Coronary artery (tissue), 2 donors: ENCODE measurements at regions not wholly inside any gene's neighbourhood (a gene's known extent, or its start where the extent isn't known, plus 50 kb on each side); places are given as distances from the start of the nearest gene placed in this dataset.

Experiments used
- DNase-seq: peaks from one replicate; pipeline ENCODE4 v3.0.0-alpha.2; 2017; ENCODE audit warnings: low spot score
- H3K27ac ChIP-seq, 2 donors: fragments of 200-600 bp; sonication (generic); one replicate each; pipeline ENCODE4 v1.5.1; 2016 to 2019
- H3K4me3 ChIP-seq: fragments of 200-600 bp; sonication (generic); 2 replicates; pipeline ENCODE4 v1.5.1; 2016; ENCODE audit warnings: mild to moderate bottlenecking, moderate library complexity
- TF ChIP-seq, protein P1 (sequence below): fragments of 200-600 bp; sonication (generic); IDR thresholded peaks from one replicate; pipeline ENCODE4 v1.5.1; 2019; ENCODE audit warnings: antibody characterized with exemption

GRCh38 chr11:128204898-128205297, 382.5 kb downstream of the ETS1 start:
- Histone ChIP-seq H3K4me3 (no peak overlapping the region), H3K27ac (no peak overlapping the region)
- TF ChIP-seq, protein P1, sequence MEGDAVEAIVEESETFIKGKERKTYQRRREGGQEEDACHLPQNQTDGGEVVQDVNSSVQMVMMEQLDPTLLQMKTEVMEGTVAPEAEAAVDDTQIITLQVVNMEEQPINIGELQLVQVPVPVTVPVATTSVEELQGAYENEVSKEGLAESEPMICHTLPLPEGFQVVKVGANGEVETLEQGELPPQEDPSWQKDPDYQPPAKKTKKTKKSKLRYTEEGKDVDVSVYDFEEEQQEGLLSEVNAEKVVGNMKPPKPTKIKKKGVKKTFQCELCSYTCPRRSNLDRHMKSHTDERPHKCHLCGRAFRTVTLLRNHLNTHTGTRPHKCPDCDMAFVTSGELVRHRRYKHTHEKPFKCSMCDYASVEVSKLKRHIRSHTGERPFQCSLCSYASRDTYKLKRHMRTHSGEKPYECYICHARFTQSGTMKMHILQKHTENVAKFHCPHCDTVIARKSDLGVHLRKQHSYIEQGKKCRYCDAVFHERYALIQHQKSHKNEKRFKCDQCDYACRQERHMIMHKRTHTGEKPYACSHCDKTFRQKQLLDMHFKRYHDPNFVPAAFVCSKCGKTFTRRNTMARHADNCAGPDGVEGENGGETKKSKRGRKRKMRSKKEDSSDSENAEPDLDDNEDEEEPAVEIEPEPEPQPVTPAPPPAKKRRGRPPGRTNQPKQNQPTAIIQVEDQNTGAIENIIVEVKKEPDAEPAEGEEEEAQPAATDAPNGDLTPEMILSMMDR: no peak
- no peak for DNase-seq

DNA sequence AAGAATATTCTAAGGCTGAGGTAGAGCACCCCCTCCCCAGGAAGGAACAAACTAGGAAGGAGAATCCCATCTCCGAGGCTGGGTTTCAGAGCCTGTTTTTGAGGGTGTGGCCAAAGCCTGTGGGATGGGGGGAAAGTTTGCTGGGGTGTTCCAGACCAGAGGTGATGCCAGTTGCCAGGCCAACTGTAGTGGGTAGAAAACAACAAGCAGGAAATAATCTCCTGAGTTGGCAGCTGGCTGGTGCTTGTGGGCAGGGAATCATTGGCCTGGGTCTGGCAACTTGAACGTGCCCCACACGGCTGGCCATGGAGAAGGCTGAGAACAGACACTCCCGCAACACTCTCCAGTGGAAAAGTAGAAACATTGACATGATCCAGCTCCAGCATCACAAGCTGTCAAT, 385.6 kb downstream of the ETS1 start:
- no peak for DNase-seq
- no peak overlapping the region for H3K27ac ChIP-seq
- TF ChIP-seq, protein P1: no peak

DNA sequence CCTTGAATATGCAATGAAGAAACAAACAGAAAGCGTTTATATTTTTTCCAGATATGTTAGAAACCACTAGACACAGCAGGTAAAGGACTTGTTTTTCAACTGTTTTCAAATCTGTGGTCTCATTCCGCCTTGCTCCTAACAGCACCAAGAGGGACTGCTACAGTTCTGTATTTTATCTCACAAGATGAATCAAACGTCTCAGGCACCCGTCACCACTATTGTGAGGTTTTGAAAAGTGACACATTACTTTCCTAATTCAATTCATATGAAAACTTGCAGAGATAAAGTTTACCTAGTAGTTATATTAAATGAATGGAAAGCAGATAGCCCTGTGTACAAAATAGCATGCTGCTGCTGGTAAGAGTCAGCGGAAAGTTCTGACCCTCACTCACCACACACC, 386.3 kb downstream of the ETS1 start:
- DNase-seq: no peak
- Histone ChIP-seq H3K27ac (no peak overlapping the region), H3K4me3 (no peak overlapping the region)
- TF ChIP-seq, protein P1: no peak

More for the DNA sequence above, 385.6 kb downstream of the ETS1 start:
- no peak overlapping the region for H3K4me3 ChIP-seq

GRCh38 chr11:128200467-128200866, 386.9 kb downstream of the ETS1 start:
- no peak overlapping the region for H3K27ac ChIP-seq
- TF ChIP-seq, protein P1: no peak
- no peak overlapping the region for H3K4me3 ChIP-seq
- DNase-seq: no peak

DNA sequence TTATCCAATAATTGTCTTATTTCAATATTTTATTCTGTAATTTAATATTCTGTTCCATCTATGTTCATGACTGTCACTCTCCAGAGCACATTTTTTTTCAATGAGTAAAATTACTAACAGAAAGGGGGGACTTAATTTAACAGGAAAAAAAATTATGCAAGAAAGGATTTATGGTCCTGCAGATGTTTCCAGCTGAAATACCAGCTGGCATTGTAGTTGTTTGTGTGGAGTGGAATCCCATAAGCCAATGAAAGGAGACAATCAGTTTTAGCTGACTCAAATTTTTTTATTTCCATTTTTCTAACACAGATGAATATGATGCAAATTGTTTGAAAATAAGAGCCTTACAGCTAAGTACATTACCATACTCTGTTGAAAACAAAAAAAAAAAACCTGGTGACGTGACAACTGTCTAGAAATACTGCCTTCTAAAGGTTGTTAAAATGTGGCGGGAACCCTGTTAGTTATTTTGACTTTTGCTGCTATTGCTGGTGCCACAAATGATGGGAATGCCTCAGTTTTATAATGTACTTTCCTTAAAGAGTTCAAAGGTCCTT, 389.1 kb downstream of the ETS1 start:
- DNase-seq: no peak
- no peak overlapping the region for H3K4me3 ChIP-seq
- H3K27ac ChIP-seq: no peak overlapping the region
- TF ChIP-seq, protein P1: no peak

DNA sequence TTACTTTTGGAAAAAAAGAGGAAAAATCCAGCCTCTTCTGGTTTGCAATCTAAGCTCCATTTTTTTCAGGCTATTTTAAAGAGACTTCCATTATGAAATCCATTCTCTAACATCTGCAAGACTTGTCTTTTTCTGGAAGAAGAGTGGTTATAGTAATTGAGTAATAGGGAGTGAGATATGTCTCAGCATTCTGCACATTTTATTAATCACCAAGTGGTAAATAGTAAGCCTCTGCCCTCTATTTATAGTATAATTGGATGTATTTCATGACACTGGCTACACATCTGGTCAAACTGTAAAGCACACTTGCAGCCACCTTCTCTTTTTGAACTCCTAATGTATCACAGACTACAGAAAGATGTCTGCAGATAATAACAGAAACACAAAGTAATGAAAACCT, 391.1 kb downstream of the ETS1 start:
- no peak for DNase-seq
- no peak overlapping the region for H3K4me3 ChIP-seq
- TF ChIP-seq, protein P1: no peak
- no peak overlapping the region for H3K27ac ChIP-seq

DNA sequence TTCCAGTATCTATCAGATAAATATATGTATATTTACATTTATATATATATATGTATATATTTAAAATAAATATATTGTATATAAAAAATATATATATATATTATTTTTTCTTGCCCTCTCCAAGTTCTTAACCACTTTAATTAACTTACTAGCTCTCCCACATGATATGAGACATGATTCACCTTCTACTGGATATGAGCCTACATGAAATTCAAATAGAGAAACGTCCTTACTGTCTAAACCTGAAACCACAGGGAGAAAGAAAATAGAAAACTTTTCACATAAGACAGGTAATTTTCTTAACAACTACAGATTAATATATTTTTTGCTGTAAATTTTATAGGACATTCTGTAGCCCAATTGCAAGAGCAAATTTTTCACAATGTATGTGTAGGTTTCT, 391.6 kb downstream of the ETS1 start:
- no peak overlapping the region for H3K27ac ChIP-seq
- DNase-seq: no peak
- TF ChIP-seq, protein P1: no peak
- H3K4me3 ChIP-seq: no peak overlapping the region
